Stimulated activated CD4-positive, alpha-beta T cell treated with anti-CD3 and anti-CD28 coated beads, Interleukin-15, amount 100 ng/mL, for 1 hour (primary cell): ENCODE measurements at regions not wholly inside any gene's neighbourhood (a gene's known extent, or its start where the extent isn't known, plus 50 kb on each side); places are given as distances from the start of the nearest gene placed in this dataset.

ENCODE experiments used
- DNase-seq, 2 donors: peaks; one replicate each; pipeline ENCODE4 v3.0.0-alpha.2; 2020; ENCODE audit warnings: low read depth in 1 of 2, low spot score in 1 of 2

- DNase-seq: no peak
These were observed 317.5 kb downstream of the PIK3R1 start for GRCh38 chr5:68533051-68533450.

DNA sequence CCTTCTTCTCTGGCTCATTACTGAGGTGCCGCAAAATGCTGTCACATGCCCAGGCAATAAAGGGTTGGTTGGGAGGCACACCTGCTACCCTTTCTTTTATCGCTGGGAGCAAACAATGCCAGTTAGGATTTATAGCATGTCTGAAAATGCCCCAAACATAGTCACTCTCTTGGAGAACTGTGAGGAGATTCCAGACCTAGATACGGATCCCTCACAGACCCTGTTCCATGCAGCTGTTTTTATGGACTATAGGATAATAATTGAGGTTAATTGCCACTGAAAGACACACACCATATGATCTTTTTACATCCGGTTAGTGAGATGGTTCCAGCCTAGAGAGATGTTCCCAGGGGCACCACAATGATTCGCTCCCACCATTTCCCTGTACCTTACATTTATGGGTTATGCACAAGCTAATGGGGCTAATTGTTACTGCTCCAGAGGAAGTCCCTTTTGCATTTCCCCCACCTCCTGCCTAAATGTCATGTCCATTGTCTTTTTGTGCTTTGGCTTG, 318.1 kb downstream of the PIK3R1 start:
- DNase-seq: no peak

GRCh38 chr5:68534131-68534940, 318.8 kb downstream of the PIK3R1 start:
- no peak for DNase-seq

GRCh38 chr5:68534956-68535520, 319.5 kb downstream of the PIK3R1 start:
- DNase-seq: no peak

DNA sequence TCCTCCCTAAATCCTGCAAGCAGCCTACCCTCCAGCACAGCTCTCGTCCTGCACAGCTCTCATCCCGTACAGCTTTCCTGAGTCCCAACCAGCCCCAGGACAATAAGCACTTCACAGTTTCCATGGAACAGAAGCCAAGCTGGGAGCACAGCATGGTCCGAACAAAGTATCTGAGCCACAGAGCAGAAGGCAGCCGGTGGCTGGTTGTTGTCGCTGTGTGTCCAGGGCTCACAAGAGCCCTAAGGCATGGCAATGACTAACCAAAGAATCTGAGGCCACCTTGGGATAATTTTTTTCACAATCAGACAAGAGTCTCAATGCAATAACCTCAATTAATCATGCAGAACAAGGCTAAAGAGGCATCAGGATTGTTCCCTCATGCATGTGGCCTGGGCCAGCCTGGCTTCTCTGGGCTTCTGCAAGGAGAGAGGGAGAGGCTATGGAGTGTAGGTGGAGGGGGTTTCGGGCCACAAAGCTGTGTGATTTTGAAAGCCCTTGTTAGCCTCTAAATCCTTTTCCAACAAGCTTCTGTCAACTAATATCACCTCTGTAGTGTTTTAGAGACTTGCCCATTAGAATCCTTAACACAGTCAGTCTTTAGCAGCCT, 323.4 kb downstream of the PIK3R1 start:
- no peak for DNase-seq

DNA sequence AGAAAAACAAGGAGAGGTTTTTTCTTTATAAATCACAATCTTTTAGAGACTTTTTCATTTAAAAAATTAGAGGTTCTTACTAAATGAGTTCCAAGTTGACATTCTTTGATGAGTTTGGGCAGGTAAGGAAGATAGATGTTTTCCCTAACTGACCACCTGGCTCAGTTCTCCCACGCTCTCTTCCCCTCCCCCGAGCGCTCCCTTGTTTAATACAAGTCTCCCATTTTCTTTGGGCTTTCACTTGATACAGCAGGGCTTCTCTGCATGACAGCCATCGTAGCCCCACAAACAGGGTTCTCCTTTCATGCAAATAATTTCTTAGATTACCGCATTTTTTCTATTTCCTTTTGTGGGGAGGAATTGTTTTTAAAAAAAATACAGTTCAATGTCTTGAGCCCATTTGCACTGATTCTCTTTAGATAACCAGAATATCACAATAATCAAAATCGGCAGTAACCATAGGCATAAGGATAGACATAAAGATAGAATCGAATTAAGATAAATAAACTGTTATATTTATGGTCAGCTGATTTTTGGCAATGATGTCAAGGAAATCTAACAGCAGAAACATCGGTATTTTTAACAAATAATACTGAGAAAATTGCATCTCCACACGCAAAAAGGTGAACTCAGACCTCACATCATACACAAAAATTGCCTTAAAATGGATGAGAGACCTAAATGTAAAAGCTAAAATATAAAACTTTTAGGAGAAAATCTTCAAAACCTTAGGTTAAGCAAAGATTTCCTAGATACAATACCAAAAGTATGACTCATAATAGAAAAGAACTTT, 325.4 kb downstream of the PIK3R1 start:
- no peak for DNase-seq

DNA sequence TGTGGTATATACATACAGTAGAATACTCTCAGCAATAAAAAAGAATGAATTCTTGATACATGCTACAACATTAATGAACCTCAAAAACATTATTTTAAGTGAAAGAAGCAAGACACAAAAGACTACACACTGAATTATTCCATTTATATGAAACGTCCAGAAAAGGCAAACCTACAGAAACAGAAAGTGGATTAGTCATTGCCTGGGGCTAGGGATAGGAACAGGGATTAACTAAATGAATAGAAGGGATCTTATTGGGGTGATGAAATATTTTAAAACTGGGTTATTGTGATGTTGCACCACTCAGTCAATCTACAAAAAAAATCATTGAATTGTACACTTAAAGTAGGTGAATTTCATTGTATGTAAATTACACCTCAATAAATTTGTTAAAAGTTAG, 326.7 kb downstream of the PIK3R1 start:
- DNase-seq: no peak

DNA sequence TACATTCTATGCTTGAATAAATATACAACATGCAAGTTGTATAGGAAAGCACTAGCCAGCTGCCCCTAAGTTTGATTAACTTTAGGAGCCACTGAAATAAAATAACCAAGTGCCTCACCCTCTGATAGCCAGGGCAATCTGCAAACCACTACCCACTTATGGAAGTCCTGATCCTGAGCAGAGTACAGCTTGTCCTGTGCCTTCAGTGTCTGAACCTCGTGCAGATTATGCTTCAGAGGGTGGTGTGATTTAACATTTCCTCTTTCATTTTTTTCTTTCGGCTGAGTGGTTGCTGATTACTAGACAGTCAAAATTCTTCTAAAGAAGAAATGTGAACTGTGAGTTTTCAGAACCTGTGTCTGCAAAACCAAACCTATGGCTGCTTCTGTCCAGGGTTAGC, 327.7 kb downstream of the PIK3R1 start:
- no peak for DNase-seq

DNA sequence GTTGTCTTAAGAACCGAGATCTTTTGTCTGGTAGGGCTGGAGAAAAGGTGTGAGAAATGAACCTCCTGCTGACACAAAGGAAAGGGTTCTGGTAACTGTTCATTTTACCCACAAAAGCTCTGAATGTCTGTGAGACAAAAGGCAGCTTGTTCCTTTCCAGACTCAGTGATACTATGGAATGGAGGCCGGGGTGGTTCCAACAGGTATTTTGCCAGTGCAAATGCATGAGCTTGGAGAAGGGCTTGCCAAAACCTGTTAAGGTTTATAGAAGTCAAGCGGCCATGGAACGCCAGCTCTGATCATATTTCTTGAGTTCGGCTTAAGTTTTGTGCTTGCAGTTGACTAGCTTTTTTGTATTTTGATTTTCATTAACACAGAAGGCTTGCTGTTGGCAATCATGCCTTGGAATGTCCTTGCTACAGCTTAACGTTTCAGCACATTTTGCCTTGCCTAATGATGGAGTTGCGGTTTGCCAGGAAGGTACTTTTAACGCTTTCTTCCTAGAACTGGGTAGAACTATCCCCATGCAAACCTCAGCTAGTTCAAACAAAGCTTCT, 328.6 kb downstream of the PIK3R1 start:
- no peak for DNase-seq

GRCh38 chr5:68544648-68545552, 329.3 kb downstream of the PIK3R1 start:
- no peak for DNase-seq

DNA sequence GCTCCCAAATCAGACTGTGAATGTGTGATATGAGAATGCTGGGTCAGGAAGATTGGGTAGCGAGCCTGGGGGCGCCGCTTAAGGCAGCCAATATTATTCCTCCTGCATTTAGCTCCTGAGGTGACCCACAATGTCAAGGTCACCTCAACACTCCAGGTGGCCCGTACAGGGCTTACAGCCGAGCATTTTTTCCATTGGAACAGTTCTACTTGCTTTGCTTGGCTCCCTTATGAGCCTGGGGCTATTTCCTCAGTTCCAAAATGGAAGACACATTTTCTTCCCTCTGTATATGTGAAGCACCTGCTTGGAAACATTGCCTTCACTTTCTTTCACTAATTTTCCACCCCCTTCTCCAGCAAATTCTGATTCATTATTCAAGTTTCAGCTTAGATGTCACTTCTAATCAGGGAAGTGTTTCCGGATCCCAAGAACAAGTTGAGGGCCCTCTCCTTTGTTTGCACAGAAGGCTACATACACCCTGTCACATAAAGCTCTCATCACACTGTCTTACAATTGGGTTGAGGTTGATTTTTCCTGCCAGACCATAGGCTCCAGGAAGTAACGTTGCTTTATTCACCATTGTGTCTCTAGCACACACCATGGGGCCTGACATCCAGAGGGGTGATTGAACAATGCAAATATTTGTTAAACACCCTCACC, 330.2 kb downstream of the PIK3R1 start:
- DNase-seq: no peak

DNA sequence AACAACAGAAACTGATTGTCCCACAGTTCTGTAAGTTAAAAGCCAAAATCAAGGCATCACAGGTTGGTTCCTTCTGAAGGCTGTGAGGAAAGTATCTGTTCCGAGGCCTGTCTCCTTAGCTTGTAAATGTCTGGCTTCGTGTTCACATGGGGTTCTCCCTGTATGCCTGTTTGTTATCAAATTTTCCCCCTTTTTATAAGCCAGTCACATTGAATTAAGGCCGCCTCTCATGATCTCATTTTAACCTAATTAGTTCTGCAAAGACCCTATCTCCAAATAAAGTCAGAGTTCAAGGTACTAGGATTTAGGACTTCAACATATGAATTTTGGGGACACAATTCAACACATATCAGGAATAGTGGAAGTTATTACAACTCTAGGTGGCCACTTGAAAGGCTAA, 331.5 kb downstream of the PIK3R1 start:
- no peak for DNase-seq

DNA sequence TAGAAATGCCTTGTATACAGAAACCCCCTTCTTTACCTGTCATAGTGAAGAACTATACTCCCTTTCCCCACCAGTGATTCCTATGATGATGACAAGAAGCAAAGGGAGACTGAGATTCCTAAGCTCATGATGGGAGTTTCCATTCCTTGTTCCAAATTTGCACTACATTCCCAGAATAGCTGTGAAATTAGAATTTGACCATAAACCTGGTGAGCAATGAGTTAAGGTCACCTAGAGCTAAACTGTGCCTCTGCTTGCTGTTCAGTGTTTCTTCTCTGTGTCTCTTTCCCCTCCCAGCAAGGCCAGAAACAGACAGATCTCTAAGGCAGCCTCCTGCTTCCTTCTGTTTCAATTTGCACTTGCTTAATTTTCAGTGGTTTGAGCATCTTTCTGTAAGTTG, 332.1 kb downstream of the PIK3R1 start:
- no peak for DNase-seq

GRCh38 chr5:68548959-68549676, 333.6 kb downstream of the PIK3R1 start:
- no peak for DNase-seq

GRCh38 chr5:68550015-68550414, 334.5 kb downstream of the PIK3R1 start:
- DNase-seq: no peak

DNA sequence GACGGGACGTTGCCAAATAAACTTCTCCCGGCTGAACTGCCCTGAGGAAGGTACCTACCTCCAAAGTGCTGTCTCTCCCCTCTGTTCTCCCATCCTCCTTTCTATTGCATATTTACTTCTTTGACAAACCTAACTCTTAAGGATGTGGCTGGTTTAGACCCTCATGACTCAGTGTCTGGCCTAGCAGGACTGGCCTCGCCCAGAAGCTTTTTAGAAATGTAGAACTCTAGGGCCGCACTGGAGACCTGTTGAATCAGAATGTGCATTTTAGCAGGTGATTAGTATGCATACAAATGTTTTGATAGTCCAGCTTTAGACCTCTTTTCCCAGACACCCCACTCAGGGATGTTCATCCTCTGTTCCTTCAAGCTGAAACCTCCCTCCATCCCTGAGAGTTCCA, 335.9 kb downstream of the PIK3R1 start:
- DNase-seq: no peak

DNA sequence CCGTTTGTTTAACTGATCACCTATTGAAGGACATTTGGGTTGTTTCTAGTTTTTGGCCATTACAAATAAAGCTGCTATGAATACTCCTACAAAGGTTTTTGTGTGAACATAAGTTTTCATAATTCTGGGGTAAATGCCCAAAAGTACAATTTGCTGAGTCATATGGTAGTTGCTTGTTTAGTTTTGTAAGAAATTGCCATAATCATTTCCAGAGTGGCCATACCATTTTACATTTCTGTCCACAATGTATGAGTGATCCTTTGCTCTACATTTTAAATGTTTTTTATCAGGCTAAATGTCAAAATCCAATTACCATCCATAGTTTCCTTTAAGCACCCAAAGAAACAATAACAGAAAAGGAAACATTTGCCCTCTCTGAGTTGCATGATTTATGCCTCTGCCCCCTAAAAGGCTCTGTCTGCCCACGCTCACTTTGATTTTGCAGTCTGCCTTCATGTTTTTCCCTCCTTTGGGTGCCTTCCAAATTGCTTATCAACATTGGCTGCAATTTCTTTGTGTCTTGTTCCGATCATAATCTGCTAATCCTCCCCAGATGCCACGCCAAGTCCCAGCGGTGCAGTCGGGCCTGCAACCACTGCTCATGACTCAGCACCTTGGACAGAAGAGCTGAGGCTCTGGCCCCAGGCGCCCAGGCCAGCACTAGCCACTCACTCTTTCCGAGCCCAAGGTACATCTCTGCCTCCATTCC, 339.2 kb downstream of the PIK3R1 start:
- DNase-seq: no peak

DNA sequence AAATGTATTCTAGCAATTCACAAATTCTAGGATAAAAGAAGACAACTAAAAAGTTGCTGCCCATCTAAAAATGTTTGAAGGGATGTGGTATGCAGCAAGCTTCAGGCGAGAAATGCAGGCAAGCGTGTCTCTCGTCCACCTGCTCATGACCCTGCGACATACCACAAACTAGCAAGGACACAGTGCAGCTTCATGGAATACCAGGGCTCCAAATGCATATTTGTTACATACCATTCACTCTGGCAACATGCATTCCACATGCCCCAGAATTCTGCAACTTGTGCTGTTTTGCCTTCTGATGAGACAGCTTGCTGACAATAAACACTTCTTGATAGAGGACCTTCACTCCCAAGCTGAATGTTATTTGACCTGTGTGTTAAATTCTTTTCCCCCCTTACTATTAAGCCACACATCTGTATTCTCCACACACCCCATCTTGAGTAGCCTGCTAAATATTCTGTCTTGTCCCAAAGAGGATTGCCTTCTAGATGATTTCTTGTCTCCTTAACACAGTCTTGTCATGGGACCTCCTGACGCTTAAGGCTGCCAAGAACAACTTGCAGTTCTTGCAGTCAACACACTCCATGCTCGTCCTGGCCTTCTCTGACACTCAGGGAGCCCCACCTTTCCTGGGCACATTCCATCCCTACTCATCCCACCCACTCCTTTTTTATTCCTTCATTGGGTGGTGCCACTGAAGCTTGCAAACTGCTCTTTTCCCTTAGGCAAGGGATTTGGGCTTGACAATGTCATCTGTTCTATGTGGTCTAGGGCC, 340.5 kb downstream of the PIK3R1 start:
- DNase-seq: no peak
